MCF 10A (cell line): ENCODE measurements at regions not wholly inside any gene's neighbourhood (a gene's known extent, or its start where the extent isn't known, plus 50 kb on each side); places are given as distances from the start of the nearest gene placed in this dataset.
A peak's percentile ranks its signal among the peaks of the same experiment; 100 is the strongest.

Experiments
- BruUV-seq: library from RNA; stranded (reverse); fragments of 400-500 nt; replicated peaks from 2 replicates; lab custom pipeline; 2021; lab: Mats Ljungman, UMichigan
- CTCF ChIA-PET: fragments of 300-600 bp; sonication (Branson Sonifier 250); formaldehyde crosslinking; extraction: SDS; loops from one replicate; lab custom pipeline; 2021; ENCODE audit warnings: antibody characterized with exemption, inconsistent platforms; lab: Yijun Ruan, JAX
- POLR2A ChIA-PET: fragments of 300-600, 350-650 bp; sonication (Branson Sonifier 250); formaldehyde crosslinking; extraction: SDS; loops from one replicate; lab custom pipeline; 2020; ENCODE audit warnings: antibody characterized with exemption, inconsistent platforms; lab: Yijun Ruan, JAX
- DNase-seq: peaks from one replicate; pipeline ENCODE4 v3.0.0-alpha.2; 2018; ENCODE audit not compliant: unreplicated experiment
- H3K27ac Mint-ChIP-seq: one replicate; pipeline ENCODE4 v1.8.0; 2022; ENCODE audit warnings: mild to moderate bottlenecking, low read depth, mixed read lengths; ENCODE audit not compliant: unreplicated experiment
- H3K27me3 Mint-ChIP-seq: one replicate; pipeline ENCODE4 v1.8.0; 2022; ENCODE audit warnings: mixed read lengths; ENCODE audit not compliant: insufficient read depth, unreplicated experiment
- H3K36me3 Mint-ChIP-seq: one replicate; pipeline ENCODE4 v1.8.0; 2022; ENCODE audit warnings: mild to moderate bottlenecking, moderate library complexity, mixed read lengths; ENCODE audit not compliant: insufficient read depth, unreplicated experiment
- H3K4me1 Mint-ChIP-seq: one replicate; pipeline ENCODE4 v1.8.0; 2022; ENCODE audit warnings: mixed read lengths; ENCODE audit not compliant: insufficient read depth, unreplicated experiment
- H3K4me3 Mint-ChIP-seq: one replicate; pipeline ENCODE4 v1.8.0; 2022; ENCODE audit warnings: mild to moderate bottlenecking, moderate library complexity, mixed read lengths; ENCODE audit not compliant: unreplicated experiment
- H3K9me3 Mint-ChIP-seq: one replicate; pipeline ENCODE4 v1.8.0; 2022; ENCODE audit warnings: mixed read lengths; ENCODE audit not compliant: unreplicated experiment
- CTCF ChIP-seq: fragments of 200-600 bp; IDR thresholded peaks from one replicate; pipeline ENCODE4 v1.8.0; 2022; ENCODE audit warnings: antibody characterized with exemption, mild to moderate bottlenecking; ENCODE audit not compliant: unreplicated experiment
- intact Hi-C: fragments of 100-400 bp; cut with micrococcal nuclease; formaldehyde crosslinking; loops from 2 replicates; pipeline ENCODE4 v1.14.1; 2022

DNA sequence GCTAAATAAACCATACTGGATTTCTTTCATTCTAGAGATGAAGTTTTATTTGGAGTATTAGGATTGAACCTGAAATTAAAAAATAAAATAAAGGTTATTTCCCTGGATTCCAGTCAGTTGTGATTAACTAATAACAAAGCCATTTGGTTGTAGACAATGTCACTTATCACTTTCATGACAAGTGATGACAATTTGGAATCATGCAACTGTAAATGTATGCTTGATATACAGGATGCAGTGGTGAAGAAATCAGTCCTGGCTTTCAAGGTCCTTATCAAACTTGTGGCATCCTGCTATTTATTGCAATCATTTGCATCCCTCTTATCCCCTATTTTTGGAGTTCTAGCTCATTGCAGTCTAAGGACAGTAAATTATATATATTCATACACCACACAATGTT is 425.2 kb downstream of the CHL1 start:
- Mint-ChIP-seq H3K4me1 (no peaks in the 10 kb centered on the region), H3K9me3 (no peaks in the 10 kb centered on the region), H3K4me3 (no peak overlapping the region), H3K27me3 (peaks cover 26% of the 10 kb centered on the region), H3K36me3 (no peaks in the 10 kb centered on the region), H3K27ac (no peak overlapping the region)
- intact Hi-C loops, result no loop called here
- no TSS peak for BruUV-seq
- CTCF ChIA-PET, result interaction anchor here (0.7 kb wide), 1 partner anchor 235 kb away, joined by 3 read pairs; no protein-coding TSS in a partner anchor
- POLR2A ChIA-PET, result interaction anchor here (0.6 kb wide), 1 partner anchor 526 kb away, joined by 3 read pairs; no protein-coding TSS in a partner anchor
- TF ChIP-seq CTCF, result no peak
- DNase-seq, result no peak

- CTCF ChIA-PET, result interaction anchor here (0.7 kb wide), 1 partner anchor 235 kb away, joined by 3 read pairs; no protein-coding TSS in a partner anchor
Measured at GRCh38 chr3:622314-622713, 425.8 kb downstream of the CHL1 start.

DNA sequence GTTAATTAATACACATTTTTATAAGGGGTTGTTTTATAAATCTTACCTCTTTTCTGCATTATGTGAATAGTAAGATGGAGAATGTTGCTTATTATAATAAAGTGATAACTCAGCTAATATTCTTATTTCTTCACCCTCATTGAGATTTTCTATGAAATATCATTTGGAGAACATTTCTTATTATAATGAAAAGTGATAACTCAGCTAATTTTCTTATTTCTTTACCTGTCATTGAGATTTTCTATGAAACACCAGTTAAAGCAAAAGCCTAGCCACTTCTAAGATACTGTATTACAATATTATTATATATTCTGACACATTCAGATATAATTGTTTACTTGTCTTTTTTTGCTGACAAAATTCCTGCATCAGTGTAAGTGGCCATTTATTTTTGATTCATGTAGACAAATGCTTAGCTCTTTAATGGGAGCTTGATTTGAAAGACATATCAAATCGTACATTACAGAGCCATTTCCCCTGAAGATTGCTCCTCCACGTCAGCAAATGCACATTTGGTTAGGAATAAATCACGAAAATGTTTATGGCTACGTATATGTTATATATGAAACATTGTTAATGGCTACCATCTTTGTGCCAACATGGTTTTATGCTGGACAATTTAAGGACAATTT is 427.5 kb downstream of the CHL1 start:
- BruUV-seq, result no TSS peak
- Mint-ChIP-seq H3K4me1 (no peaks in the 10 kb centered on the region), H3K27ac (no peak overlapping the region), H3K36me3 (no peaks in the 10 kb centered on the region), H3K9me3 (no peaks in the 10 kb centered on the region), H3K4me3 (no peak overlapping the region), H3K27me3 (peaks cover 33% of the 10 kb centered on the region)
- ChIA-PET CTCF (no interaction called here), POLR2A (no interaction called here)
- no peak for TF ChIP-seq CTCF
- no peak for DNase-seq
- intact Hi-C loops, result no loop called here

More at GRCh38 chr3:622314-622713, 425.8 kb downstream of the CHL1 start:
- POLR2A ChIA-PET, result no interaction called here
- Mint-ChIP-seq H3K27me3 (peaks cover 26% of the 10 kb centered on the region), H3K36me3 (no peaks in the 10 kb centered on the region), H3K4me3 (no peak overlapping the region), H3K9me3 (no peaks in the 10 kb centered on the region), H3K4me1 (no peaks in the 10 kb centered on the region), H3K27ac (no peak overlapping the region)
- no TSS peak for BruUV-seq
- intact Hi-C loops, result no loop called here
- no peak for DNase-seq
- no peak for TF ChIP-seq CTCF

GRCh38 chr3:632571-633170 is 436.1 kb downstream of the CHL1 start:
- peaks cover 32% of the 10 kb centered on the region for H3K27me3 Mint-ChIP-seq
- peak; percentile 29 for TF ChIP-seq CTCF
- peak; percentile 58 for DNase-seq
- ChIA-PET CTCF (interaction anchor here (0.6 to 1.5 kb wide), 5 partner anchors 209 to 319 kb away, joined by 3 to 5 read pairs (median 3); no protein-coding TSS in a partner anchor), POLR2A (no interaction called here)
- no peak overlapping the region for H3K27ac Mint-ChIP-seq
- BruUV-seq, result no TSS peak
- H3K36me3 Mint-ChIP-seq, result no peaks in the 10 kb centered on the region
- intact Hi-C loops, result loop anchor here (1.0 to 5.0 kb wide), 2 partner anchors 220 to 270 kb away; no protein-coding TSS in a partner anchor
- H3K4me3 Mint-ChIP-seq, result no peak overlapping the region
- H3K9me3 Mint-ChIP-seq, result no peaks in the 10 kb centered on the region
- H3K4me1 Mint-ChIP-seq, result no peaks in the 10 kb centered on the region
